Left lung (tissue), 4 donors: ENCODE measurements at regions not wholly inside any gene's neighbourhood (a gene's known extent, or its start where the extent isn't known, plus 50 kb on each side); places are given as distances from the start of the nearest gene placed in this dataset.
A peak's percentile ranks its signal among the peaks of the same experiment; 100 is the strongest.

ENCODE experiments used
- ATAC-seq: fragments of 200-7000 bp; cut with Tn5 transposase; one replicate; pipeline ENCODE4 v1.9.1; 2020; ENCODE audit warnings: moderate library complexity
- DNase-seq, 4 donors: peaks; one replicate each; pipeline ENCODE4 v3.0.0-alpha.2; 2013 to 2020
- H3K27ac ChIP-seq, 2 donors: fragments of 200-600 bp; sonication (generic) in 1 of 2; one replicate each; pipeline versions ENCODE4 v1.5.0 to v1.8.0; 2020 to 2021
- H3K27me3 ChIP-seq, 2 donors: fragments of 200-600 bp; sonication (generic) in 1 of 2; one replicate each; pipeline versions ENCODE4 v1.5.0 to v1.8.0; 2020 to 2021
- H3K36me3 ChIP-seq, 2 donors: fragments of 200-600 bp; sonication (generic) in 1 of 2; one replicate each; pipeline versions ENCODE4 v1.5.0 to v1.8.0; 2020 to 2021
- H3K4me1 ChIP-seq, 2 donors: fragments of 200-600 bp; one replicate each; pipeline ENCODE4 v1.8.0; 2021
- H3K4me3 ChIP-seq, 2 donors: fragments of 200-600 bp; sonication (generic) in 1 of 2; one replicate each; pipeline versions ENCODE4 v1.5.0 to v1.8.0; 2020 to 2021; ENCODE audit warnings: mild to moderate bottlenecking in 1 of 2
- H3K9me3 ChIP-seq, 2 donors: fragments of 200-600 bp; sonication (generic) in 1 of 2; one replicate each; pipeline versions ENCODE4 v1.5.0 to v1.8.0; 2020 to 2021
- intact Hi-C, 2 donors: fragments of 100-400 bp; cut with DNase I; formaldehyde crosslinking; loops; one replicate each; pipeline versions ENCODE4 v1.11.2 to v1.14.2; 2022
- TF ChIP-seq, protein P1 (sequence below), 2 donors: fragments of 200-600 bp; sonication (generic) in 1 of 2; IDR thresholded peaks; one replicate each; pipeline versions ENCODE4 v1.5.0 to v1.8.0; 2021; ENCODE audit warnings: antibody characterized with exemption in 2 of 2
- donor health status: DM: no; HTN: yes; CAD: no.
- donor health status: DM: no; HTN: no; CAD: no.

DNA sequence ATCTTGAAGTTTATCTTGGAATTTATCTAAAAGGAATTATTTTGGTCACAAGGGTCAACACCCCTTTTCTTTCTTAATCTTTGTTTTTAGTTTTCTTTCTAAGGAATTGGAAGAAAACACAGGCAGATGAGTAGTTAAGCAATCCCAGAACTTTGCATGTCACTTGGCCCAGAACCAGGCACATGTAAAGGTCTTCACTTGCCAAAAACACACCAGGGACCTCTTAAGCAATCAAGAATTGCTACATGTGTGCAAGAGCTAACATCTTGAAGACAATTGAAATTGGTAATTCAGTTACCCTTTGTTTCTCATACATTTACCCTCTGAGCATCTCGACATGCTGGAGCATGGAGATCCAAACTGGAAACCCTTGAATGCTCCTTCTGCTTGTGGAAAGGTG, 114.2 kb downstream of the ZC3H11B start:
- no peaks in the 10 kb centered on the region for H3K27me3 ChIP-seq
- TF ChIP-seq, protein P1, sequence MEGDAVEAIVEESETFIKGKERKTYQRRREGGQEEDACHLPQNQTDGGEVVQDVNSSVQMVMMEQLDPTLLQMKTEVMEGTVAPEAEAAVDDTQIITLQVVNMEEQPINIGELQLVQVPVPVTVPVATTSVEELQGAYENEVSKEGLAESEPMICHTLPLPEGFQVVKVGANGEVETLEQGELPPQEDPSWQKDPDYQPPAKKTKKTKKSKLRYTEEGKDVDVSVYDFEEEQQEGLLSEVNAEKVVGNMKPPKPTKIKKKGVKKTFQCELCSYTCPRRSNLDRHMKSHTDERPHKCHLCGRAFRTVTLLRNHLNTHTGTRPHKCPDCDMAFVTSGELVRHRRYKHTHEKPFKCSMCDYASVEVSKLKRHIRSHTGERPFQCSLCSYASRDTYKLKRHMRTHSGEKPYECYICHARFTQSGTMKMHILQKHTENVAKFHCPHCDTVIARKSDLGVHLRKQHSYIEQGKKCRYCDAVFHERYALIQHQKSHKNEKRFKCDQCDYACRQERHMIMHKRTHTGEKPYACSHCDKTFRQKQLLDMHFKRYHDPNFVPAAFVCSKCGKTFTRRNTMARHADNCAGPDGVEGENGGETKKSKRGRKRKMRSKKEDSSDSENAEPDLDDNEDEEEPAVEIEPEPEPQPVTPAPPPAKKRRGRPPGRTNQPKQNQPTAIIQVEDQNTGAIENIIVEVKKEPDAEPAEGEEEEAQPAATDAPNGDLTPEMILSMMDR (IDR thresholded peaks at IDR 0.05): no peak
- H3K9me3 ChIP-seq: no peaks in the 10 kb centered on the region
- DNase-seq (peak in 2 of 4 donors; percentile 35 to 75), ATAC-seq (no peak)
- no peaks in the 10 kb centered on the region for H3K4me1 ChIP-seq
- no peak overlapping the region for H3K4me3 ChIP-seq
- H3K36me3 ChIP-seq: no peaks in the 10 kb centered on the region
- intact Hi-C loops: no loop called here
- no peak overlapping the region for H3K27ac ChIP-seq

DNA sequence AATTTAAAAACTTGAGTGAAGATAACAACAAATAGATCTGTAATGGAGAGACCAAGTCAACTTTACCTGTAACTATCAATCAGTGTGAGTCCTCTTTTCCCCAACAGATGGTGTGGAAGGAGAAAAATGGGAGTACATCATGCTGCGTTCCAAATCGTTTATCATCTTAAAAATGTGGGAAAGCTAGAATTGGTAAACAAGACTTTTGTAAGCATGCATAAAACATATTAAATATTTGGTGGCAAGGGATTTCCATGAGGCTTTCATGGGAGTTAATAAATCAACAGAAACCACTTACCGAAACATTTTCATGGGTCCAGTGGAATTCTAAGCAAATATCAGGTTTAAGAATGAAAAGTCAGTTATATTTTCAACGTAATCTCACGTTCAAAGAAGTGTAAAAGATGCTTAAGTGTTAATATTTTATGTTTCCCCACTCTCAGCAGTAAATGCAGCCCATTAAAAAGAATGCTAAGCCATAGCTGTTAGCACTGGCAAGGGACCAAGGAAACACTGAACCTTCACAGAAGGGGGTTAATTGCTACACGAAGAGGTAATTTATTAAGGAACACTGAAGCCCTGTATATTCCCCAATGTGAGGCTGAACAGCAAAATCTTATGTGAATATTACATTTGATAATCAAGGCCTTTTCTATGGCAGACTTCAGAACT, 117.0 kb downstream of the ZC3H11B start:
- Histone ChIP-seq H3K27me3 (no peaks in the 10 kb centered on the region), H3K27ac (no peak overlapping the region), H3K36me3 (no peaks in the 10 kb centered on the region), H3K4me1 (no peaks in the 10 kb centered on the region), H3K4me3 (no peak overlapping the region), H3K9me3 (no peaks in the 10 kb centered on the region)
- DNase-seq (no peak), ATAC-seq (no peak)
- TF ChIP-seq, protein P1 (IDR thresholded peaks at IDR 0.05): no peak
- intact Hi-C loops: no loop called here

DNA sequence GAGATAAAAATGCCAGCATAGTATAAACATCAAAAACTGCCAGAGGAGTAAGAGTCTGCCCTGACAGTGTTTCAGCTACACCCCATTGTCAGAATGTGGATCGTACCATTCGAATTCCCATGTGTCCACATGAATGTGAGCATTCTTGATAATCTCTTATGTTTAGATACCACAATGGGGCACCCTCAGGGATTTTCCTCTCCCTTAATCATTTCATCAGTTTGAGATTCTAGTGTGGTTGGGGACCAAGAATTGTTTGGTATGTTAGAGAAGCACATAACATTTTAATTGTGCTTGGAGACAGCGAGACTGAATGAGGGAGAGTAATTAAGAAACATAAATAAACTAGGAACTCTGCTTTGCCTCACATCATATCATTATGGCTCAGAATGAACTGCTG, 120.2 kb downstream of the ZC3H11B start:
- Histone ChIP-seq H3K9me3 (no peaks in the 10 kb centered on the region), H3K4me1 (no peaks in the 10 kb centered on the region), H3K27me3 (no peaks in the 10 kb centered on the region), H3K4me3 (no peak overlapping the region), H3K36me3 (no peaks in the 10 kb centered on the region), H3K27ac (no peak overlapping the region)
- DNase-seq (peak in 1 of 4 donors; percentile 24), ATAC-seq (no peak)
- intact Hi-C loops: no loop called here
- TF ChIP-seq, protein P1 (IDR thresholded peaks at IDR 0.05): no peak

DNA sequence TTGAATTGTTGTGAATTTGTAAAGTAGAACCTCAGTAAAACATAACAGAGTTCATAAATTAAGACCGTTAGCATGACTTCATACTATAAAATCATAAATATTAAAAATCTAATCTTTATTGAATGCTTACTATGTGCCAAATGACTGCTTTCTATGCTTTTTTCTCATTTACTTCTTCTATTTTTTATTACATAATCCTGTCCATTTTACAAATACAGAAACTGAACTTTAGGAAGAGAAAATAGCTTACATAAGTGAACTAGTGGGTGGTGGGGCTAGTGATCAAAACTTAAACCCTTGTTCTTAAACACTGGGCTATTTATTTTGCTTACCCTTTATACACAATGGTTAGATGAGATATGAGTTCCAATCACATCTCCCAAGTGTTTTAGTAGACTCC, 122.3 kb downstream of the ZC3H11B start:
- ATAC-seq: no peak
- Histone ChIP-seq H3K4me1 (no peaks in the 10 kb centered on the region), H3K36me3 (no peaks in the 10 kb centered on the region), H3K27me3 (no peaks in the 10 kb centered on the region), H3K4me3 (no peak overlapping the region), H3K27ac (no peak overlapping the region), H3K9me3 (no peaks in the 10 kb centered on the region)
- TF ChIP-seq, protein P1 (IDR thresholded peaks at IDR 0.05): no peak
- intact Hi-C loops: no loop called here
- DNase-seq: no peak

DNA sequence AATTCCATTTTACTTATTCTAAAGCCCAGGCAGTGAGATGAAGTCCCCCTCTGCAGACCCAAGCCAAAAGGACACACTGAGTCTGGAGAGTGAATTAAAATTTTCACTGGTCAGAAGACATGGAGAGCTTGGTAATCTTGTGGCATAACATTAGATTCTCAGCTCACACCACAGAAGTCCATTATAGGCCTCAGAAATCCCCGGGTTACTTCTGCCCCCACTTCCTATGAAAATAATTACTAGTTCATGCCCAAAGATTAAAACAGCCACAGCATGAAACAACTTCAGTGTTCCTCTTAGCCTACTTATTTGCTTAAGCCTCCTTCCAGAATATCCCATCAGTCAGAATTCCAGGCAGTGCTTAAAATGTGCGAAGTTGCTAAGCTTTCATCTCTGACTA, 123.3 kb downstream of the ZC3H11B start:
- H3K9me3 ChIP-seq: no peaks in the 10 kb centered on the region
- intact Hi-C loops: no loop called here
- H3K4me1 ChIP-seq: no peaks in the 10 kb centered on the region
- H3K36me3 ChIP-seq: no peaks in the 10 kb centered on the region
- ATAC-seq (no peak), DNase-seq (no peak)
- H3K4me3 ChIP-seq: no peak overlapping the region
- H3K27ac ChIP-seq: no peak overlapping the region
- no peaks in the 10 kb centered on the region for H3K27me3 ChIP-seq
- TF ChIP-seq, protein P1 (IDR thresholded peaks at IDR 0.05): no peak
